ENCODE measurements at regions not wholly inside any gene's neighbourhood (a gene's known extent, or its start where the extent isn't known, plus 50 kb on each side); places are given as distances from the start of the nearest gene placed in this dataset.

DNA sequence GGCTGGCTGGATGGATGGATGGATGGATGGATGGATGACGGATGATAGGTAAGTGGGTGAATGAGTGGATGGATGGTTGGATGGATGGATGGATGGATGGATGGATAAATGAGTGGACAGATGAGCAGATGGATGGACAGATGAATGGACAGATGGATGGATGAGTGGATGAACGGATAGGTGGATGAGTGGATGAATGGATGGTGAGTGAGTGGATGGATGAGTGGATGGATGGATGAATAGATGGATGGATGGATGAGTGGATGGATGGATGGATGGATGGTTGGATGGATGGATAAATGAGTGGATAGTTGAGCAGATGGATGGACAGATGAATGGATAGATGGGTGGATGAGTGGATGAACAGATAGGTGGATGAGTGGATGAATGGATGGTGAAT lies 340.7 kb upstream of the AUTS2 start:
- H3K27me3 ChIP-seq (ENCODE audit: control insufficient read depth in 4 of 4, insufficient read depth in 4 of 4, low read length in 3 of 4), result no peaks in the 10 kb centered on the region
- H3K4me1 ChIP-seq (ENCODE audit: control insufficient read depth in 4 of 4, insufficient read depth in 4 of 4, low read length in 3 of 4), result peaks cover 0 to 8% (median 5%) of the 10 kb centered on the region in 4 donors
- H3K9ac ChIP-seq (ENCODE audit: low read depth in 1 of 2, low read length in 2 of 2), result no peak overlapping the region
- TF ChIP-seq FOXA1 (IDR thresholded peaks at IDR 0.05) (no peak), EGR1 (IDR thresholded peaks at IDR 0.05; ENCODE audit: low read depth in 2 of 2) (no peak), TAF1 (conservative IDR thresholded peaks at IDR 0.05) (no peak), RAD21 (IDR thresholded peaks at IDR 0.05) (no peak), NR2F2 (IDR thresholded peaks at IDR 0.05) (no peak), ATF3 (IDR thresholded peaks at IDR 0.05) (no peak), RXRA (IDR thresholded peaks at IDR 0.05) (no peak), GABPA (IDR thresholded peaks at IDR 0.05 in 1 of 2, conservative IDR thresholded peaks at IDR 0.05 in 1 of 2) (no peak), JUND (IDR thresholded peaks at IDR 0.05) (no peak), HNF4G (IDR thresholded peaks at IDR 0.05) (no peak), REST (IDR thresholded peaks at IDR 0.05) (no peak), FOXA2 (IDR thresholded peaks at IDR 0.05) (no peak), YY1 (IDR thresholded peaks at IDR 0.05) (no peak), SP1 (IDR thresholded peaks at IDR 0.05) (no peak), HNF4A (conservative IDR thresholded peaks at IDR 0.05) (no peak)
- TF ChIP-seq, protein P1, sequence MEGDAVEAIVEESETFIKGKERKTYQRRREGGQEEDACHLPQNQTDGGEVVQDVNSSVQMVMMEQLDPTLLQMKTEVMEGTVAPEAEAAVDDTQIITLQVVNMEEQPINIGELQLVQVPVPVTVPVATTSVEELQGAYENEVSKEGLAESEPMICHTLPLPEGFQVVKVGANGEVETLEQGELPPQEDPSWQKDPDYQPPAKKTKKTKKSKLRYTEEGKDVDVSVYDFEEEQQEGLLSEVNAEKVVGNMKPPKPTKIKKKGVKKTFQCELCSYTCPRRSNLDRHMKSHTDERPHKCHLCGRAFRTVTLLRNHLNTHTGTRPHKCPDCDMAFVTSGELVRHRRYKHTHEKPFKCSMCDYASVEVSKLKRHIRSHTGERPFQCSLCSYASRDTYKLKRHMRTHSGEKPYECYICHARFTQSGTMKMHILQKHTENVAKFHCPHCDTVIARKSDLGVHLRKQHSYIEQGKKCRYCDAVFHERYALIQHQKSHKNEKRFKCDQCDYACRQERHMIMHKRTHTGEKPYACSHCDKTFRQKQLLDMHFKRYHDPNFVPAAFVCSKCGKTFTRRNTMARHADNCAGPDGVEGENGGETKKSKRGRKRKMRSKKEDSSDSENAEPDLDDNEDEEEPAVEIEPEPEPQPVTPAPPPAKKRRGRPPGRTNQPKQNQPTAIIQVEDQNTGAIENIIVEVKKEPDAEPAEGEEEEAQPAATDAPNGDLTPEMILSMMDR (IDR thresholded peaks at IDR 0.05; ENCODE audit: low read depth, low read length, missing input control), result no peak
- TF ChIP-seq, protein P2, sequence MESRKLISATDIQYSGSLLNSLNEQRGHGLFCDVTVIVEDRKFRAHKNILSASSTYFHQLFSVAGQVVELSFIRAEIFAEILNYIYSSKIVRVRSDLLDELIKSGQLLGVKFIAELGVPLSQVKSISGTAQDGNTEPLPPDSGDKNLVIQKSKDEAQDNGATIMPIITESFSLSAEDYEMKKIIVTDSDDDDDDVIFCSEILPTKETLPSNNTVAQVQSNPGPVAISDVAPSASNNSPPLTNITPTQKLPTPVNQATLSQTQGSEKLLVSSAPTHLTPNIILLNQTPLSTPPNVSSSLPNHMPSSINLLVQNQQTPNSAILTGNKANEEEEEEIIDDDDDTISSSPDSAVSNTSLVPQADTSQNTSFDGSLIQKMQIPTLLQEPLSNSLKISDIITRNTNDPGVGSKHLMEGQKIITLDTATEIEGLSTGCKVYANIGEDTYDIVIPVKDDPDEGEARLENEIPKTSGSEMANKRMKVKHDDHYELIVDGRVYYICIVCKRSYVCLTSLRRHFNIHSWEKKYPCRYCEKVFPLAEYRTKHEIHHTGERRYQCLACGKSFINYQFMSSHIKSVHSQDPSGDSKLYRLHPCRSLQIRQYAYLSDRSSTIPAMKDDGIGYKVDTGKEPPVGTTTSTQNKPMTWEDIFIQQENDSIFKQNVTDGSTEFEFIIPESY (IDR thresholded peaks at IDR 0.05), result no peak
- TF ChIP-seq, protein P3, sequence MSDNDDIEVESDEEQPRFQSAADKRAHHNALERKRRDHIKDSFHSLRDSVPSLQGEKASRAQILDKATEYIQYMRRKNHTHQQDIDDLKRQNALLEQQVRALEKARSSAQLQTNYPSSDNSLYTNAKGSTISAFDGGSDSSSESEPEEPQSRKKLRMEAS (IDR thresholded peaks at IDR 0.05), result no peak
- 95% methylated on average over 2 of the region's 2 CpGs for WGBS
- no peak for DNase-seq (ENCODE audit: low spot score)
- H3K27ac ChIP-seq (ENCODE audit: low read depth in 1 of 2, low read length in 2 of 2), result no peak overlapping the region
- H3K9me3 ChIP-seq (ENCODE audit: control insufficient read depth in 4 of 4, low read length in 3 of 4), result no peaks in the 10 kb centered on the region
- no peaks in the 10 kb centered on the region for H3K36me3 ChIP-seq (ENCODE audit: control insufficient read depth in 4 of 4, insufficient read depth in 3 of 4, low read depth in 1 of 4, low read length in 3 of 4)
- H3K4me3 ChIP-seq (ENCODE audit: low read depth in 1 of 3, low read length in 3 of 3), result no peak overlapping the region
